GM12874 (cell line): ENCODE measurements at regions not wholly inside any gene's neighbourhood (a gene's known extent, or its start where the extent isn't known, plus 50 kb on each side); places are given as distances from the start of the nearest gene placed in this dataset.

Source experiments
- TF ChIP-seq, protein P1 (sequence below): IDR thresholded peaks from 2 replicates; pipeline ENCODE4 v1.5.1; 2011; ENCODE audit warnings: low read depth, mild to moderate bottlenecking, control low read depth, low read length, moderate library complexity; ENCODE audit not compliant: insufficient read depth

DNA sequence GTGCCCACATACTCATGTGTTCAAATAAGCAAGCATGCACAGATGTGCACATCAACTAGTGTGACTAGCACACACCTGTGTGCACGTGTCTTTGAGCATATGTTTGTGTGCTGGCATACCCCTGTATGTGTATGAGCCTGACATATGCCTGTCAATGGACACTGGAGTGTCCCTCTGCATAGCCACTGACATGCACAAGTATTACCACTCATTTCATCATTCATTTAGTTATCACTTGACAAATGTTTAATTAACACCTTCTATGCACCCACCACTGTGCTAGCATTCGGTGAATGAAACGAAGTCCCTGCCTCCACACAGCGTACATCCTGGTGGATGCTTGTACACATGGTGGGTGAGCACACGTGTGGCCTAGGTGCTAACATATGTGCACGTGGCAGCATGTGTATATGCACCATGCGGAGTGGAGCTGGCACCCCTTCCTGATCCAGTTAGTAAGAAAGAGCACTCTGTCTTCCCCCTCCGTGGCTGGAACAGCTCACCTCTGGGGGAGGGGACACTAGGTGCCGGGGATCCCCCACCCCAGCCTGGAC lies 112.0 kb downstream of the CHST1 start:
- TF ChIP-seq, protein P1, sequence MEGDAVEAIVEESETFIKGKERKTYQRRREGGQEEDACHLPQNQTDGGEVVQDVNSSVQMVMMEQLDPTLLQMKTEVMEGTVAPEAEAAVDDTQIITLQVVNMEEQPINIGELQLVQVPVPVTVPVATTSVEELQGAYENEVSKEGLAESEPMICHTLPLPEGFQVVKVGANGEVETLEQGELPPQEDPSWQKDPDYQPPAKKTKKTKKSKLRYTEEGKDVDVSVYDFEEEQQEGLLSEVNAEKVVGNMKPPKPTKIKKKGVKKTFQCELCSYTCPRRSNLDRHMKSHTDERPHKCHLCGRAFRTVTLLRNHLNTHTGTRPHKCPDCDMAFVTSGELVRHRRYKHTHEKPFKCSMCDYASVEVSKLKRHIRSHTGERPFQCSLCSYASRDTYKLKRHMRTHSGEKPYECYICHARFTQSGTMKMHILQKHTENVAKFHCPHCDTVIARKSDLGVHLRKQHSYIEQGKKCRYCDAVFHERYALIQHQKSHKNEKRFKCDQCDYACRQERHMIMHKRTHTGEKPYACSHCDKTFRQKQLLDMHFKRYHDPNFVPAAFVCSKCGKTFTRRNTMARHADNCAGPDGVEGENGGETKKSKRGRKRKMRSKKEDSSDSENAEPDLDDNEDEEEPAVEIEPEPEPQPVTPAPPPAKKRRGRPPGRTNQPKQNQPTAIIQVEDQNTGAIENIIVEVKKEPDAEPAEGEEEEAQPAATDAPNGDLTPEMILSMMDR: no peak

DNA sequence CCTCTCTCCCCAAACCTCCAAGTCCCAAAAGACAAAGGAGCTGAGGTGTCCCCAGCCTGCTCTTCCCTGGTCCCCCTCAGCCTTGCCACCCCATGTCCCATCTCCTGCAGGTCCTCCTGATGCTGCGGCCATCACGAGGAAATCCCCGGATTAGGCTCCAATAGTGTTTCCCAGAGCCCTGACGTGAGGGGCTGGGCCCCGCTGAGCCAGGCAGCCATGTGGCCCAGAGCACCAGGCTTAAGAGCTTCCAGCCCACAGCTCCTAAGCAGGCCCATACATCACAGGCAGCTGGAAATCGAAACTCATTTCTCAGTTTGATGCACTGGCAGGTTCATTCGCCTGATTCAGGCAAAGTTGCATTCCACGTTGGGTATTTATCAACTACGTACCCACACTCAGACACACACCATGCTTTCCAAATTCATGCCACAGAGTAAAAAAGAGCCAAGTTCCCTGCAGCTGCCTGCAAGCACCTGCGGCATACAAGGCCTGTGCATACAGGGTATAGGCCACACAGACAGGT lies 114.2 kb downstream of the CHST1 start:
- TF ChIP-seq, protein P1: no peak

GRCh38 chr11:45549257-45549656 lies 116.2 kb downstream of the CHST1 start:
- TF ChIP-seq, protein P1: no peak

DNA sequence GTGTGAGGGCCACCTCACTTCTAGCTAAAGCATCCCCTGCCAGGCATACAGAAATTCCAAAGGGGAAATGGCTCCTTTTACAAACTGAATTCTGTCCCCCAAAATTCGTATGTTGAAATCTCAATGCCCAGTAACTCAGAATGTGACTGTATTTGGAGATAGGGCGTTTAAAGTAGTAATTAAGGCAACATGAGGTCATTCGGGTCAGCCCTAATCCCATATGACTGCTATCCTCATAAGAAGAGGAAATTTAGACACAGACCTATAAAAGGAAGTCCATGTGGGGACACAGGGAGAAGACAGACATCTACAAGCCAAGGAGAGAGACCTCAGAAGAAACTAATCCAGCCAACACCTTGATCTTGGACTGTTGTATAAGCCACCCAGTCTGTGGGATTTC lies 119.1 kb downstream of the CHST1 start:
- TF ChIP-seq, protein P1: no peak

DNA sequence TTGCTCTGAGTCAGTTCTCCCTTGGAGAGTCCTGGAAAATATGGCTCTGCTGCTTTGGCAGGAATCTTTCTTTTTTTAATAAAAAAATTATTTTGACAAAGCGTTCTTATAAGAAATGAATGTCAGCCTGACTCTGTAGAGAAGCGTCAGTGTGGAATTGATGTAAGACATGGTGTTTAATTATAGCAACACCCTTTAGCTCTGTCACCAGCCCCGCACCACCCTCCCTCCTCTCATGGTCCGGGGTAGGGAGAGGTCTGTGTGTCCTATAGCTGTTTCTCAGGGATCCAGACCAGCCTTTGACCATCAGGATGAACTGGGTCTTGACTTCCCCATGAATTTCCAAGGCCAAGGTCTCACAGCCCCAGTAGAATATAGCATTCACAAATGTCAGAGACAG lies 120.6 kb downstream of the CHST1 start:
- TF ChIP-seq, protein P1: no peak

DNA sequence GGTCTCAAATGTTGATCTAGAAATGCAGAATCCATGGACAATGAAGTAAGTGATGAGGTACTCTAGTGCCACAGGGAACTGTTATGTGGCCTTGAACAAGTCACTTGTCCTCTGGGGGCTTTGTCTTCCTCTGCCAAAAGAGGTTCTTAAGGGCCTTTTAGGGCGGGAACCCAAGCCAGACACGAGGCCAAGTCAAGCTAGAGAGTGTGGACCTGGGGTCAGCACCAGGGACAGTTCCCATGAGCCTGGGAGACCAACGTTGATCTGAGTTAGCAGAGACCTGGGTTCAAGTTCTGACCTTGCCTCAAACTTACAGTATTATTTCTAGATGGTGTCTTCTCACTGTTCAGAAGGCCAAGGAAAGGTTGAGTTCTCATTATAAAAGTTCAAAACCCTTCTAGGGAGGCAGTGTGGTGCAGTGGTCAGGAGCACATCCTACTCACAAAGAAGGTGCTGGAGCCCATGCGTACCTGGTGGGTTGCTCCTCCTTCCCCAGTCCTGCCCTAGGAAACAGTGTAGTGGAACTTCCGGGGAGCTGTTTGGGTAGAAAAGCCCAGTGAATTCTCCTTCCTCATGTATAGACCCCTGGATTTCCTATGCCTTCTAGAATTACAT lies 121.5 kb downstream of the CHST1 start:
- TF ChIP-seq, protein P1: no peak

DNA sequence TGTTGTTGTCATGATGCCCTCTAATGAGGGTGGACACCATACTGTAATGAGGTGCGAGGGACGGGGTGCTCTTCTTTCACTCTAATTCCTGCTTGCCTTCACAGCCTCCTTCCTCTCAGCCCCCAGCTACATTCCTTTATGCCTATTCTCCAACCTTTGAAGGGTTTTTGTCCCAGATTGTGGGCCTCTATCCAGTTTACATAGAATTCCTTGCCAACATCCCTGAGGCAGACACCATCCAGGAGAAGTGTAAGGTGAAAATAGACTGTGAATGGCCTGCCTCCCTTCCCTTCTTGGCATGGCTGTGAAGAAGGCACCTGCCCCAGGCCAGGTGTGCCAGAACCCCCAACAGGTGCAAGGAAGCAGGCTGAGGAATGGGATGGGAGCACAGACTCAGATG lies 122.3 kb downstream of the CHST1 start:
- TF ChIP-seq, protein P1: no peak
